ENCODE measurements at regions not wholly inside any gene's neighbourhood (a gene's known extent, or its start where the extent isn't known, plus 50 kb on each side); places are given as distances from the start of the nearest gene placed in this dataset.
"Not testable (repeated sequence)": the region's sequence is repeated elsewhere in the genome, so short reads cannot be mapped to it uniquely, and the experiment has no call there.

DNA sequence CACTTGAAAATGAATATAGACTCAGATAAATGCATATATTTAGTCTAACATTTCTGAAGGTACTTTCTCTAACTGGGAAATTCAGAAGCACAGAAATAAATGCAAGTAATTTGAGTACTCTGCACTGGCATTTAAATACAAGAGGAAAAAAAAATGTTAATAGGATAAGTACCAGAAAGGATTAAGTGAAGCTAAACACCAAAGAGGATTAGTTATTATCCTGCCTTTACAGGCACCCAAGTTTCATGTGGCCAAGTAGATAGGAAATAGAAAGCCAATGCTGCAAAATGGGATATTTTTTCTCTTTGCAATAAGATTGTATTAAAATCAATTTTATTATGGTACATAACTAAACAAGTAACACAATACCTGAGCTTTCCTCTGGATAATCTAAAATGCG lies 762.5 kb downstream of the PCDH7 start:
- ATAC-seq (no peak), DNase-seq (ENCODE audit: low read depth, low spot score) (no peak)
- no peak overlapping the region for H3K27ac ChIP-seq (ENCODE audit: low read length)
- TF ChIP-seq POLR2AphosphoS5 (IDR thresholded peaks at IDR 0.05; ENCODE audit: low read depth, low read length) (no peak), TCF7L2 (IDR thresholded peaks at IDR 0.05; ENCODE audit: low read depth, low read length) (no peak), SIN3A (IDR thresholded peaks at IDR 0.05; ENCODE audit: borderline replicate concordance, insufficient read depth, low read depth, low read length) (no peak)
- TF ChIP-seq, protein P1, sequence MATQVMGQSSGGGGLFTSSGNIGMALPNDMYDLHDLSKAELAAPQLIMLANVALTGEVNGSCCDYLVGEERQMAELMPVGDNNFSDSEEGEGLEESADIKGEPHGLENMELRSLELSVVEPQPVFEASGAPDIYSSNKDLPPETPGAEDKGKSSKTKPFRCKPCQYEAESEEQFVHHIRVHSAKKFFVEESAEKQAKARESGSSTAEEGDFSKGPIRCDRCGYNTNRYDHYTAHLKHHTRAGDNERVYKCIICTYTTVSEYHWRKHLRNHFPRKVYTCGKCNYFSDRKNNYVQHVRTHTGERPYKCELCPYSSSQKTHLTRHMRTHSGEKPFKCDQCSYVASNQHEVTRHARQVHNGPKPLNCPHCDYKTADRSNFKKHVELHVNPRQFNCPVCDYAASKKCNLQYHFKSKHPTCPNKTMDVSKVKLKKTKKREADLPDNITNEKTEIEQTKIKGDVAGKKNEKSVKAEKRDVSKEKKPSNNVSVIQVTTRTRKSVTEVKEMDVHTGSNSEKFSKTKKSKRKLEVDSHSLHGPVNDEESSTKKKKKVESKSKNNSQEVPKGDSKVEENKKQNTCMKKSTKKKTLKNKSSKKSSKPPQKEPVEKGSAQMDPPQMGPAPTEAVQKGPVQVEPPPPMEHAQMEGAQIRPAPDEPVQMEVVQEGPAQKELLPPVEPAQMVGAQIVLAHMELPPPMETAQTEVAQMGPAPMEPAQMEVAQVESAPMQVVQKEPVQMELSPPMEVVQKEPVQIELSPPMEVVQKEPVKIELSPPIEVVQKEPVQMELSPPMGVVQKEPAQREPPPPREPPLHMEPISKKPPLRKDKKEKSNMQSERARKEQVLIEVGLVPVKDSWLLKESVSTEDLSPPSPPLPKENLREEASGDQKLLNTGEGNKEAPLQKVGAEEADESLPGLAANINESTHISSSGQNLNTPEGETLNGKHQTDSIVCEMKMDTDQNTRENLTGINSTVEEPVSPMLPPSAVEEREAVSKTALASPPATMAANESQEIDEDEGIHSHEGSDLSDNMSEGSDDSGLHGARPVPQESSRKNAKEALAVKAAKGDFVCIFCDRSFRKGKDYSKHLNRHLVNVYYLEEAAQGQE (IDR thresholded peaks at IDR 0.05; ENCODE audit: insufficient read depth in 1 of 2, low read depth in 2 of 2, low read length in 1 of 2) = no peak
- TF ChIP-seq, protein P2, sequence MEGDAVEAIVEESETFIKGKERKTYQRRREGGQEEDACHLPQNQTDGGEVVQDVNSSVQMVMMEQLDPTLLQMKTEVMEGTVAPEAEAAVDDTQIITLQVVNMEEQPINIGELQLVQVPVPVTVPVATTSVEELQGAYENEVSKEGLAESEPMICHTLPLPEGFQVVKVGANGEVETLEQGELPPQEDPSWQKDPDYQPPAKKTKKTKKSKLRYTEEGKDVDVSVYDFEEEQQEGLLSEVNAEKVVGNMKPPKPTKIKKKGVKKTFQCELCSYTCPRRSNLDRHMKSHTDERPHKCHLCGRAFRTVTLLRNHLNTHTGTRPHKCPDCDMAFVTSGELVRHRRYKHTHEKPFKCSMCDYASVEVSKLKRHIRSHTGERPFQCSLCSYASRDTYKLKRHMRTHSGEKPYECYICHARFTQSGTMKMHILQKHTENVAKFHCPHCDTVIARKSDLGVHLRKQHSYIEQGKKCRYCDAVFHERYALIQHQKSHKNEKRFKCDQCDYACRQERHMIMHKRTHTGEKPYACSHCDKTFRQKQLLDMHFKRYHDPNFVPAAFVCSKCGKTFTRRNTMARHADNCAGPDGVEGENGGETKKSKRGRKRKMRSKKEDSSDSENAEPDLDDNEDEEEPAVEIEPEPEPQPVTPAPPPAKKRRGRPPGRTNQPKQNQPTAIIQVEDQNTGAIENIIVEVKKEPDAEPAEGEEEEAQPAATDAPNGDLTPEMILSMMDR (IDR thresholded peaks at IDR 0.05) = no peak
- H3K4me3 ChIP-seq (ENCODE audit: low read depth in 2 of 2, low read length in 2 of 2) = no peak overlapping the region
- no peaks in the 10 kb centered on the region for H3K4me1 ChIP-seq (ENCODE audit: control insufficient read depth, insufficient read depth, low read length)
- ChIA-PET POLR2A (no interaction called here), CTCF (interaction anchor here (0.7 kb wide), 1 partner anchor 764 kb away, joined by 3 read pairs; no protein-coding TSS in a partner anchor)
- H3K27me3 ChIP-seq (ENCODE audit: control insufficient read depth, insufficient read depth, low read length) = no peaks in the 10 kb centered on the region
- H3K9me3 ChIP-seq (ENCODE audit: control insufficient read depth, insufficient read depth, low read depth, low read length) = no peaks in the 10 kb centered on the region
- no peaks in the 10 kb centered on the region for H3K36me3 ChIP-seq (ENCODE audit: control insufficient read depth, insufficient read depth, low read length)
- no TSS peak for BruUV-seq (replicated peaks)
- intact Hi-C loops (cut with micrococcal nuclease; ENCODE audit: unreplicated experiment) (no loop called here), in situ Hi-C loops (cut with HindIII; ENCODE audit: low pct_unique_long_range_greater_than_20kb, low sequenced_read_pairs) (no loop called here)

DNA sequence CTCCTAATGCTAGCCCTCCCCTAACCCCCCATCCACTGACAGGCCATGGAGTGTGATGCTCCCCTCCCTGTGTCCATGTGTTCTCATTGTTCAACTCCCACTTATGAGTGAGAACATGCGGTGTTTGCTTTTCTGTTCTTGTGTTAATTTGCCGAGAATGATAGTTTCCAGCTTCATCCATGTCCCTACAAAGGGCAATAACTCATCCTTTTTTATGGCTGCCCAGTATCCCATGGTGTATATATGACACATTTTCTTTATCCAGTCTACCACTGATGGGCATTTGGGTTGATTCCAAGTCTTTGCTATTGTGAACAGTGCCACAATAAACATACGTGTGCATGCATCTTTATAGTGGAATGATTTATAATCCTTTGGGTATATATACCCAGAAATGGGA lies 779.0 kb downstream of the PCDH7 start:
- POLR2A ChIA-PET; intact Hi-C loops (cut with micrococcal nuclease; ENCODE audit: unreplicated experiment); DNase-seq (ENCODE audit: low read depth, low spot score); H3K9me3 ChIP-seq (ENCODE audit: control insufficient read depth, insufficient read depth, low read depth, low read length); ATAC-seq; H3K27ac ChIP-seq (ENCODE audit: low read length); H3K27me3 ChIP-seq (ENCODE audit: control insufficient read depth, insufficient read depth, low read length); H3K4me3 ChIP-seq (ENCODE audit: low read depth in 2 of 2, low read length in 2 of 2); in situ Hi-C loops (cut with HindIII; ENCODE audit: low pct_unique_long_range_greater_than_20kb, low sequenced_read_pairs); H3K36me3 ChIP-seq (ENCODE audit: control insufficient read depth, insufficient read depth, low read length); CTCF ChIA-PET; H3K4me1 ChIP-seq (ENCODE audit: control insufficient read depth, insufficient read depth, low read length); BruUV-seq (replicated peaks): not testable (repeated sequence)

DNA sequence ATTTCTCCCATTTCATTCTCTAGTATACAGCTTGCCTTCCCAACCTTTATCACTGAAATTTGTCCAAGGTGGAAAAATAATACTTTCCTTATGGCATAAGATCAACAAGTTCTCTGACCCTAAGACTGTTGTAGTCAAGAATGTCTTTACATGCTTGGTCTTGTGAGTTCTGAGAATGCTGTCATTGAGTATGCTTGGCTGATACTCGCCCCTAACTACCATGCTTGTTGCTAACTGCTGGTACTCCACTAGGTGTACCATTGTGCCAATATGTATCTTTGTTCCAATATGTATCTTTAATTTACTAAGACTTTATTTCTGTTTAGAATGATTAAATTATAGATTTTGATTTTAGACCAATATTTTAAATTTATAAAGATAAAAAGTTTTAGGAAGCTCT lies 796.4 kb downstream of the PCDH7 start:
- Histone ChIP-seq H3K4me3 (ENCODE audit: low read depth in 2 of 2, low read length in 2 of 2) (no peak overlapping the region), H3K27me3 (ENCODE audit: control insufficient read depth, insufficient read depth, low read length) (no peaks in the 10 kb centered on the region), H3K4me1 (ENCODE audit: control insufficient read depth, insufficient read depth, low read length) (no peaks in the 10 kb centered on the region), H3K9me3 (ENCODE audit: control insufficient read depth, insufficient read depth, low read depth, low read length) (no peaks in the 10 kb centered on the region), H3K27ac (ENCODE audit: low read length) (no peak overlapping the region), H3K36me3 (ENCODE audit: control insufficient read depth, insufficient read depth, low read length) (no peaks in the 10 kb centered on the region)
- ATAC-seq = no peak
- in situ Hi-C loops (cut with HindIII; ENCODE audit: low pct_unique_long_range_greater_than_20kb, low sequenced_read_pairs) (no loop called here), intact Hi-C loops (cut with micrococcal nuclease; ENCODE audit: unreplicated experiment) (no loop called here)
- no peak for DNase-seq (ENCODE audit: low read depth, low spot score)
- ChIA-PET CTCF (no interaction called here), POLR2A (no interaction called here)
- BruUV-seq (replicated peaks) = no TSS peak
- TF ChIP-seq, protein P1 (IDR thresholded peaks at IDR 0.05; ENCODE audit: insufficient read depth in 1 of 2, low read depth in 2 of 2, low read length in 1 of 2) = no peak
- TF ChIP-seq, protein P2 (IDR thresholded peaks at IDR 0.05) = no peak
- TF ChIP-seq SIN3A (IDR thresholded peaks at IDR 0.05; ENCODE audit: borderline replicate concordance, insufficient read depth, low read depth, low read length) = no peak
- no peak for TF ChIP-seq POLR2AphosphoS5 (IDR thresholded peaks at IDR 0.05; ENCODE audit: low read depth, low read length)
- TF ChIP-seq TCF7L2 (IDR thresholded peaks at IDR 0.05; ENCODE audit: low read depth, low read length) = no peak

Measured in Panc1 (cell line).